ENCODE measurements at regions not wholly inside any gene's neighbourhood (a gene's known extent, or its start where the extent isn't known, plus 50 kb on each side); places are given as distances from the start of the nearest gene placed in this dataset.

GRCh38 chr16:73214825-73215677 is 167.1 kb upstream of the ZFHX3 start:
- H3K36me3 ChIP-seq = no peaks in the 10 kb centered on the region
- no peaks in the 10 kb centered on the region for H3K27me3 ChIP-seq
- no peaks in the 10 kb centered on the region for H3K9me3 ChIP-seq
- H3K4me3 ChIP-seq (ENCODE audit: low read depth, low read length) = no peak overlapping the region
- TF ChIP-seq, protein P1, sequence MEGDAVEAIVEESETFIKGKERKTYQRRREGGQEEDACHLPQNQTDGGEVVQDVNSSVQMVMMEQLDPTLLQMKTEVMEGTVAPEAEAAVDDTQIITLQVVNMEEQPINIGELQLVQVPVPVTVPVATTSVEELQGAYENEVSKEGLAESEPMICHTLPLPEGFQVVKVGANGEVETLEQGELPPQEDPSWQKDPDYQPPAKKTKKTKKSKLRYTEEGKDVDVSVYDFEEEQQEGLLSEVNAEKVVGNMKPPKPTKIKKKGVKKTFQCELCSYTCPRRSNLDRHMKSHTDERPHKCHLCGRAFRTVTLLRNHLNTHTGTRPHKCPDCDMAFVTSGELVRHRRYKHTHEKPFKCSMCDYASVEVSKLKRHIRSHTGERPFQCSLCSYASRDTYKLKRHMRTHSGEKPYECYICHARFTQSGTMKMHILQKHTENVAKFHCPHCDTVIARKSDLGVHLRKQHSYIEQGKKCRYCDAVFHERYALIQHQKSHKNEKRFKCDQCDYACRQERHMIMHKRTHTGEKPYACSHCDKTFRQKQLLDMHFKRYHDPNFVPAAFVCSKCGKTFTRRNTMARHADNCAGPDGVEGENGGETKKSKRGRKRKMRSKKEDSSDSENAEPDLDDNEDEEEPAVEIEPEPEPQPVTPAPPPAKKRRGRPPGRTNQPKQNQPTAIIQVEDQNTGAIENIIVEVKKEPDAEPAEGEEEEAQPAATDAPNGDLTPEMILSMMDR (IDR thresholded peaks at IDR 0.05; ENCODE audit: low read depth, low read length) = no peak
- DNase-seq = no peak
- no peaks in the 10 kb centered on the region for H3K4me1 ChIP-seq

DNA sequence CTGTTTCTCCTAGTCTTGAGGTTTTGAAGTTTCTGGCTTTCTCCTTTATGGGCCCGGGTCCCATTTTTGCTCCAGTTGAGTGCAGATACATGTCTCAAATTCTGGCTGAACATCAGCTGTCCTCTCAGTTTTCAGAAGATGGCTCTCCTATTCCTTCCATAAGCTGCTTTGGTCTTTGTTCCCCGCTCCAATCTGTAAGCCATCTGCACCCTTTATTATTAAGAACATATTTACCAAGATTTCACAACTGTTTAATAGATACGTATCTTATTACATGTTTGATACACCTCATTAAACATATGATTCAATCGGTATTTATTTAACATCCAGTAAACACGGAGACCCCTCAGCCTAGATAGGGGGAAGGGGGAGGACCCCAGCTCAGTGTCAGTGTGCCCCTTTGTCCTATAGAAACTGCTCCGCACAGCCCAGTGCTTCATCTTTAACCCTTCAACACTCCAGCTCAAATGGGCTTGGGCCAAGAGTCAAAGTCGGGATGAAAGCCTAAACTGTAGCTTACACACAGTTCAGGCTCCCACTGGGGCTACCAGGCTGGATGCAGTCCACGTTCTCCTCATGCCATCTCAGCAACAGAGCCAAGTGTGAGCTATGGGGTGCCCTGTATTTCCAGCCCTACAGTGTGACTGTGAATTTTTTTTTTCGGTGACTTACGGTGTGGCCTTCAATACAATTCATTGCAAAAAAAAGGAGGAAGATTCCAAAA is 166.0 kb upstream of the ZFHX3 start:
- TF ChIP-seq, protein P1 (IDR thresholded peaks at IDR 0.05; ENCODE audit: low read depth, low read length) = no peak
- Histone ChIP-seq H3K36me3 (no peaks in the 10 kb centered on the region), H3K27me3 (no peaks in the 10 kb centered on the region), H3K4me3 (ENCODE audit: low read depth, low read length) (no peak overlapping the region), H3K9me3 (no peaks in the 10 kb centered on the region), H3K4me1 (no peaks in the 10 kb centered on the region)
- no peak for DNase-seq

DNA sequence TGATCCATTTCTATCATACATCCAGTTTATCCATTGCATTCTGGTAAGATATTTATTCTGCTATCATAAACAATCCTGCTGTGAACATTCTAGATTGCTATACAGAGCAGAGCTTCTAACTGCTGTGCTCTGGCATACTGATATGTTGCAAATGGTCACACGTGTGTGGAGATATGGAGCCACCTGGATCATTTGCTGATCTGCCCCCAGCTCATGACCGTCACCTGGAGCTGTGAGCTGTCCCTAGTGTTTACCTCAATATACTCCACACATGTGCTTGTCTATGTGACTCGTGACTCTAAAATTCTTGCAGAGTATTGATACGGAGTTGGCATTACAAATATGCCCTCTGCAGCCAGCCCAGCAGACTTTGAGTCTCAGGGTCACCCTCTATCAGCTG is 164.5 kb upstream of the ZFHX3 start:
- Histone ChIP-seq H3K27me3 (no peaks in the 10 kb centered on the region), H3K36me3 (no peaks in the 10 kb centered on the region), H3K4me3 (ENCODE audit: low read depth, low read length) (no peak overlapping the region), H3K9me3 (no peaks in the 10 kb centered on the region), H3K4me1 (peaks cover under 1% of the 10 kb centered on the region; the same call in 1 of the 2 replicates)
- TF ChIP-seq, protein P1 (IDR thresholded peaks at IDR 0.05; ENCODE audit: low read depth, low read length) = no peak
- DNase-seq = no peak

GRCh38 chr16:73210686-73211085 is 162.8 kb upstream of the ZFHX3 start:
- no peaks in the 10 kb centered on the region for H3K27me3 ChIP-seq
- H3K4me1 ChIP-seq = peaks cover 11% of the 10 kb centered on the region; the same call in 1 of the 2 replicates
- H3K9me3 ChIP-seq = no peaks in the 10 kb centered on the region
- H3K4me3 ChIP-seq (ENCODE audit: low read depth, low read length) = no peak overlapping the region
- TF ChIP-seq, protein P1 (IDR thresholded peaks at IDR 0.05; ENCODE audit: low read depth, low read length) = no peak
- DNase-seq = no peak
- no peaks in the 10 kb centered on the region for H3K36me3 ChIP-seq

GRCh38 chr16:73210084-73210483 is 162.2 kb upstream of the ZFHX3 start:
- DNase-seq = no peak

More at GRCh38 chr16:73210084-73210483, 162.2 kb upstream of the ZFHX3 start:
- TF ChIP-seq, protein P1 (IDR thresholded peaks at IDR 0.05; ENCODE audit: low read depth, low read length) = no peak
- H3K36me3 ChIP-seq = no peaks in the 10 kb centered on the region
- no peaks in the 10 kb centered on the region for H3K9me3 ChIP-seq
- H3K27me3 ChIP-seq = no peaks in the 10 kb centered on the region
- H3K4me1 ChIP-seq = peaks cover 12% of the 10 kb centered on the region; the same call in 1 of the 2 replicates
- no peak overlapping the region for H3K4me3 ChIP-seq (ENCODE audit: low read depth, low read length)
